Sigmoid colon (tissue), 4 donors: ENCODE measurements at regions not wholly inside any gene's neighbourhood (a gene's known extent, or its start where the extent isn't known, plus 50 kb on each side); places are given as distances from the start of the nearest gene placed in this dataset.

Experiments
- POLR2A ChIP-seq, 2 donors: fragments of 450-650 bp; IDR thresholded peaks; one replicate each; pipeline ENCODE4 v1.6.1; 2016; ENCODE audit warnings: antibody characterized with exemption in 2 of 2, mild to moderate bottlenecking in 2 of 2, moderate library complexity in 2 of 2
- POLR2AphosphoS5 ChIP-seq, 4 donors: sonication (generic); formaldehyde crosslinking; IDR thresholded peaks; one replicate each; pipeline ENCODE4 v1.6.1; 2017; ENCODE audit warnings: antibody characterized with exemption in 4 of 4
- TF ChIP-seq, protein P1 (sequence below), 4 experiments: fragments of 450-650 bp in 3 of 4; fragments of 200-600 bp in 1 of 4; IDR thresholded peaks; one replicate each; pipeline ENCODE4 v1.5.1; 2016 to 2019; ENCODE audit warnings: antibody characterized with exemption in 4 of 4, mild to moderate bottlenecking in 3 of 4, moderate library complexity in 2 of 4

DNA sequence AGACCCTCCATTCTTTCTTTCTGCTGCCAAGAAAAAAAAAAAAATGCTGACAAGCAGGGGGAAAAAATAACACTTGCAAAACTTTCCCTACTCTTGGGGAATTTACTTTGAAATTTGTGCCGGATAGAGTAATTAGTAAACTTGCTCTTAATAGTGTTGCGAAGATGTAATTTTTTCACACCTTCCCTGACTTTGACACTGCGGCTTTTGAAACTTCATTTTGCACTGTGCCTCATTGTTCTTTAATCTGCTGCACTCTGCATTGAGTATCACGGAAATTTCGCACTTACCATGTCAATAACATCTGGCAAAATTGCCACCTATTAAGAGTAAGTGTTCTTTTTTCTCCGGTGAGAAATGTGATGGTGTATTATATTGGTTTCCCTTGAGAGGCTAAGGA, 596.1 kb downstream of the VRK1 start:
- TF ChIP-seq, protein P1, sequence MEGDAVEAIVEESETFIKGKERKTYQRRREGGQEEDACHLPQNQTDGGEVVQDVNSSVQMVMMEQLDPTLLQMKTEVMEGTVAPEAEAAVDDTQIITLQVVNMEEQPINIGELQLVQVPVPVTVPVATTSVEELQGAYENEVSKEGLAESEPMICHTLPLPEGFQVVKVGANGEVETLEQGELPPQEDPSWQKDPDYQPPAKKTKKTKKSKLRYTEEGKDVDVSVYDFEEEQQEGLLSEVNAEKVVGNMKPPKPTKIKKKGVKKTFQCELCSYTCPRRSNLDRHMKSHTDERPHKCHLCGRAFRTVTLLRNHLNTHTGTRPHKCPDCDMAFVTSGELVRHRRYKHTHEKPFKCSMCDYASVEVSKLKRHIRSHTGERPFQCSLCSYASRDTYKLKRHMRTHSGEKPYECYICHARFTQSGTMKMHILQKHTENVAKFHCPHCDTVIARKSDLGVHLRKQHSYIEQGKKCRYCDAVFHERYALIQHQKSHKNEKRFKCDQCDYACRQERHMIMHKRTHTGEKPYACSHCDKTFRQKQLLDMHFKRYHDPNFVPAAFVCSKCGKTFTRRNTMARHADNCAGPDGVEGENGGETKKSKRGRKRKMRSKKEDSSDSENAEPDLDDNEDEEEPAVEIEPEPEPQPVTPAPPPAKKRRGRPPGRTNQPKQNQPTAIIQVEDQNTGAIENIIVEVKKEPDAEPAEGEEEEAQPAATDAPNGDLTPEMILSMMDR (IDR thresholded peaks at IDR 0.05): no peak
- no peak for TF ChIP-seq POLR2AphosphoS5 (IDR thresholded peaks at IDR 0.05)
- TF ChIP-seq POLR2A (IDR thresholded peaks at IDR 0.05): no peak
